DMS79 (cell line): ENCODE measurements at regions not wholly inside any gene's neighbourhood (a gene's known extent, or its start where the extent isn't known, plus 50 kb on each side); places are given as distances from the start of the nearest gene placed in this dataset.

Source experiments
- DNase-seq: peaks from one replicate; lab custom pipeline; 2025; lab: John Stamatoyannopoulos, UW

GRCh38 chr2:38450509-38450908, 73.4 kb upstream of the ATL2 start:
- DNase-seq: no peak

- no peak for DNase-seq
Measured at GRCh38 chr2:38448692-38449410, 71.8 kb upstream of the ATL2 start.

GRCh38 chr2:38446906-38447561, 70.0 kb upstream of the ATL2 start:
- DNase-seq: no peak

- no peak for DNase-seq
Measured at GRCh38 chr2:38446418-38446817, 69.3 kb upstream of the ATL2 start.

GRCh38 chr2:38444247-38444646, 67.2 kb upstream of the ATL2 start:
- no peak for DNase-seq

- DNase-seq: peak; percentile 76
Measured at GRCh38 chr2:38442643-38443541, 65.8 kb upstream of the ATL2 start.

GRCh38 chr2:38441346-38441745, 64.3 kb upstream of the ATL2 start:
- DNase-seq: no peak

GRCh38 chr2:38440655-38441054, 63.6 kb upstream of the ATL2 start:
- DNase-seq: no peak

GRCh38 chr2:38439863-38440262, 62.8 kb upstream of the ATL2 start:
- DNase-seq: no peak

GRCh38 chr2:38438883-38439612, 62.0 kb upstream of the ATL2 start:
- no peak for DNase-seq

- no peak for DNase-seq
Measured at GRCh38 chr2:38438133-38438882, 61.2 kb upstream of the ATL2 start.

- DNase-seq: no peak
Measured at GRCh38 chr2:38436227-38436664, 59.2 kb upstream of the ATL2 start.

- no peak for DNase-seq
Measured at GRCh38 chr2:38435775-38436174, 58.7 kb upstream of the ATL2 start.

GRCh38 chr2:38434595-38434994, 57.5 kb upstream of the ATL2 start:
- no peak for DNase-seq

- no peak for DNase-seq
Measured at GRCh38 chr2:38433607-38433975, 56.5 kb upstream of the ATL2 start.

- DNase-seq: no peak
Measured at GRCh38 chr2:38432820-38433606, 55.9 kb upstream of the ATL2 start.

- DNase-seq: no peak
Measured at GRCh38 chr2:38430597-38431207, 53.6 kb upstream of the ATL2 start.

- no peak for DNase-seq
Measured at GRCh38 chr2:38430196-38430595, 53.1 kb upstream of the ATL2 start.

GRCh38 chr2:38427936-38428335, 50.9 kb upstream of the ATL2 start:
- no peak for DNase-seq

- no peak for DNase-seq
Measured at GRCh38 chr2:38427054-38427453, 50.0 kb upstream of the ATL2 start.
